ENCODE measurements at regions not wholly inside any gene's neighbourhood (a gene's known extent, or its start where the extent isn't known, plus 50 kb on each side); places are given as distances from the start of the nearest gene placed in this dataset.
A peak's percentile ranks its signal among the peaks of the same experiment; 100 is the strongest.
"Not testable (repeated sequence)": the region's sequence is repeated elsewhere in the genome, so short reads cannot be mapped to it uniquely, and the experiment has no call there.

GRCh38 chr14:71552809-71553208, 379.4 kb upstream of the RGS6 start:
- Mint-ChIP-seq H3K9me3 (no peaks in the 10 kb centered on the region), H3K27ac (no peak overlapping the region), H3K27me3 (ENCODE audit: insufficient read depth) (peaks cover 2% of the 10 kb centered on the region), H3K36me3 (ENCODE audit: low read depth) (peaks cover 15% of the 10 kb centered on the region), H3K4me3 (no peak overlapping the region), H3K4me1 (ENCODE audit: low read depth) (peaks cover 76% of the 10 kb centered on the region)
- intact Hi-C loops (cut with micrococcal nuclease): loop anchor here (10.0 kb wide), 1 partner anchor 302 kb away; no protein-coding TSS in a partner anchor
- DNase-seq (ENCODE audit: low spot score): no peak

GRCh38 chr14:71553779-71554178, 378.4 kb upstream of the RGS6 start:
- Mint-ChIP-seq H3K4me1 (ENCODE audit: low read depth) (peaks cover 85% of the 10 kb centered on the region), H3K27me3 (ENCODE audit: insufficient read depth) (peaks cover 2% of the 10 kb centered on the region), H3K9me3 (no peaks in the 10 kb centered on the region), H3K36me3 (ENCODE audit: low read depth) (peaks cover 18% of the 10 kb centered on the region), H3K27ac (peak overlapping the region; percentile 14), H3K4me3 (no peak overlapping the region)
- intact Hi-C loops (cut with micrococcal nuclease): loop anchor here (10.0 kb wide), 1 partner anchor 301 kb away; no protein-coding TSS in a partner anchor
- DNase-seq (ENCODE audit: low spot score): no peak

GRCh38 chr14:71554323-71554722, 377.9 kb upstream of the RGS6 start:
- Mint-ChIP-seq H3K9me3 (no peaks in the 10 kb centered on the region), H3K4me3 (peak overlapping the region; percentile 28), H3K4me1 (ENCODE audit: low read depth) (peaks cover 86% of the 10 kb centered on the region), H3K27me3 (ENCODE audit: insufficient read depth) (peaks cover 2% of the 10 kb centered on the region), H3K27ac (peak overlapping the region; percentile 74), H3K36me3 (ENCODE audit: low read depth) (peaks cover 19% of the 10 kb centered on the region)
- intact Hi-C loops (cut with micrococcal nuclease): loop anchor here (10.0 kb wide), 1 partner anchor 300 kb away; no protein-coding TSS in a partner anchor
- DNase-seq (ENCODE audit: low spot score): no peak

GRCh38 chr14:71554959-71555612, 377.1 kb upstream of the RGS6 start:
- H3K9me3 Mint-ChIP-seq: no peaks in the 10 kb centered on the region
- peak; percentile 19 for DNase-seq (ENCODE audit: low spot score)
- H3K4me3 Mint-ChIP-seq: peak overlapping the region; percentile 55
- intact Hi-C loops (cut with micrococcal nuclease): loop anchor here (1.0 to 10.0 kb wide), 17 partner anchors 31 to 668 kb away; partner anchors contain the start of genes PCNX1 and SIPA1L1
- peaks cover 79% of the 10 kb centered on the region for H3K4me1 Mint-ChIP-seq (ENCODE audit: low read depth)
- peaks cover 19% of the 10 kb centered on the region for H3K36me3 Mint-ChIP-seq (ENCODE audit: low read depth)
- no peaks in the 10 kb centered on the region for H3K27me3 Mint-ChIP-seq (ENCODE audit: insufficient read depth)
- H3K27ac Mint-ChIP-seq: peak overlapping the region; percentile 96

GRCh38 chr14:71555654-71556559, 376.3 kb upstream of the RGS6 start:
- peak; percentile 60 for DNase-seq (ENCODE audit: low spot score)
- peak overlapping the region; percentile 96 for H3K27ac Mint-ChIP-seq
- intact Hi-C loops (cut with micrococcal nuclease): loop anchor here (1.0 to 10.0 kb wide), 17 partner anchors 32 to 669 kb away; partner anchors contain the start of genes PCNX1 and SIPA1L1
- H3K36me3 Mint-ChIP-seq (ENCODE audit: low read depth): peaks cover 15% of the 10 kb centered on the region
- H3K4me1 Mint-ChIP-seq (ENCODE audit: low read depth): peaks cover 77% of the 10 kb centered on the region
- no peaks in the 10 kb centered on the region for H3K9me3 Mint-ChIP-seq
- no peaks in the 10 kb centered on the region for H3K27me3 Mint-ChIP-seq (ENCODE audit: insufficient read depth)
- H3K4me3 Mint-ChIP-seq: peak overlapping the region; percentile 55

- Mint-ChIP-seq H3K4me1 (ENCODE audit: low read depth) (peaks cover 68% of the 10 kb centered on the region), H3K27me3 (ENCODE audit: insufficient read depth) (no peaks in the 10 kb centered on the region), H3K4me3 (peak overlapping the region; percentile 21), H3K9me3 (no peaks in the 10 kb centered on the region), H3K27ac (peak overlapping the region; percentile 96), H3K36me3 (ENCODE audit: low read depth) (peaks cover 14% of the 10 kb centered on the region)
- DNase-seq (ENCODE audit: low spot score): no peak
- intact Hi-C loops (cut with micrococcal nuclease): loop anchor here (5.0 to 10.0 kb wide), 4 partner anchors 101 to 669 kb away; no protein-coding TSS in a partner anchor
Observed at GRCh38 chr14:71556730-71557129, 375.5 kb upstream of the RGS6 start.

GRCh38 chr14:71557351-71557750, 374.9 kb upstream of the RGS6 start:
- Mint-ChIP-seq H3K27ac (peak overlapping the region; percentile 65), H3K9me3 (no peaks in the 10 kb centered on the region), H3K4me1 (ENCODE audit: low read depth) (peaks cover 66% of the 10 kb centered on the region)

GRCh38 chr14:71558943-71559342, 373.3 kb upstream of the RGS6 start:
- not testable (repeated sequence) for H3K4me3 Mint-ChIP-seq; H3K36me3 Mint-ChIP-seq (ENCODE audit: low read depth); H3K27ac Mint-ChIP-seq; DNase-seq (ENCODE audit: low spot score); H3K9me3 Mint-ChIP-seq; H3K27me3 Mint-ChIP-seq (ENCODE audit: insufficient read depth)
- intact Hi-C loops (cut with micrococcal nuclease): loop anchor here (5.0 to 10.0 kb wide), 4 partner anchors 98 to 672 kb away; no protein-coding TSS in a partner anchor
- H3K4me1 Mint-ChIP-seq (ENCODE audit: low read depth): peaks cover 52% of the 10 kb centered on the region

More at GRCh38 chr14:71557351-71557750, 374.9 kb upstream of the RGS6 start:
- no peak for DNase-seq (ENCODE audit: low spot score)
- Mint-ChIP-seq H3K36me3 (ENCODE audit: low read depth) (peaks cover 14% of the 10 kb centered on the region), H3K4me3 (no peak overlapping the region), H3K27me3 (ENCODE audit: insufficient read depth) (no peaks in the 10 kb centered on the region)
- intact Hi-C loops (cut with micrococcal nuclease): loop anchor here (5.0 to 10.0 kb wide), 4 partner anchors 100 to 670 kb away; no protein-coding TSS in a partner anchor

GRCh38 chr14:71560751-71561150, 371.5 kb upstream of the RGS6 start:
- DNase-seq (ENCODE audit: low spot score): no peak
- intact Hi-C loops (cut with micrococcal nuclease): no loop called here
- Mint-ChIP-seq H3K4me3 (no peak overlapping the region), H3K27me3 (ENCODE audit: insufficient read depth) (no peaks in the 10 kb centered on the region), H3K36me3 (ENCODE audit: low read depth) (peaks cover 8% of the 10 kb centered on the region), H3K9me3 (no peaks in the 10 kb centered on the region), H3K4me1 (ENCODE audit: low read depth) (peaks cover 34% of the 10 kb centered on the region), H3K27ac (no peak overlapping the region)

GRCh38 chr14:71563492-71564153, 368.6 kb upstream of the RGS6 start:
- Mint-ChIP-seq H3K9me3 (no peaks in the 10 kb centered on the region), H3K27me3 (ENCODE audit: insufficient read depth) (no peaks in the 10 kb centered on the region)

GRCh38 chr14:71566276-71566675, 366.0 kb upstream of the RGS6 start:
- Mint-ChIP-seq H3K4me1 (ENCODE audit: low read depth) (no peaks in the 10 kb centered on the region), H3K4me3 (no peak overlapping the region), H3K9me3 (no peaks in the 10 kb centered on the region), H3K36me3 (ENCODE audit: low read depth) (peaks cover 6% of the 10 kb centered on the region), H3K27ac (no peak overlapping the region), H3K27me3 (ENCODE audit: insufficient read depth) (no peaks in the 10 kb centered on the region)
- DNase-seq (ENCODE audit: low spot score): no peak
- intact Hi-C loops (cut with micrococcal nuclease): no loop called here

More at GRCh38 chr14:71563492-71564153, 368.6 kb upstream of the RGS6 start:
- no peak overlapping the region for H3K27ac Mint-ChIP-seq
- intact Hi-C loops (cut with micrococcal nuclease): no loop called here
- peaks cover 8% of the 10 kb centered on the region for H3K4me1 Mint-ChIP-seq (ENCODE audit: low read depth)
- no peak for DNase-seq (ENCODE audit: low spot score)
- peaks cover 2% of the 10 kb centered on the region for H3K36me3 Mint-ChIP-seq (ENCODE audit: low read depth)
- no peak overlapping the region for H3K4me3 Mint-ChIP-seq

GRCh38 chr14:71567499-71568133, 364.6 kb upstream of the RGS6 start:
- H3K27me3 Mint-ChIP-seq (ENCODE audit: insufficient read depth); H3K36me3 Mint-ChIP-seq (ENCODE audit: low read depth); H3K27ac Mint-ChIP-seq; H3K4me1 Mint-ChIP-seq (ENCODE audit: low read depth); DNase-seq (ENCODE audit: low spot score); H3K9me3 Mint-ChIP-seq; intact Hi-C loops (cut with micrococcal nuclease); H3K4me3 Mint-ChIP-seq: not testable (repeated sequence)

All from activated T-helper 1 cell treated with anti-CD3 and anti-CD28 coated beads, Interleukin-12 subunit alpha, Interleukin-12 subunit beta, Interleukin-2, Interleukin-4 antibody, amounts not matched to agents 30 ng/mL and 10 ng/mL and 1 ng/mL, durations not matched to agents 14 hours and 24 hours and 36 hours (primary cell).